Right atrium auricular region (tissue), 2 donors: ENCODE measurements at regions not wholly inside any gene's neighbourhood (a gene's known extent, or its start where the extent isn't known, plus 50 kb on each side); places are given as distances from the start of the nearest gene placed in this dataset.
"Not testable (repeated sequence)": the region's sequence is repeated elsewhere in the genome, so short reads cannot be mapped to it uniquely, and the experiment has no call there.

Experiments
- DNase-seq: peaks from one replicate; pipeline ENCODE4 v3.0.0-alpha.2; 2019; ENCODE audit warnings: low spot score
- H3K27ac ChIP-seq, 2 donors: fragments of 200-600 bp; sonication (generic); 1 replicate in 1 of 2; 2 replicates in 1 of 2; pipeline ENCODE4 v1.5.1; 2016 to 2019
- H3K27me3 ChIP-seq, 2 donors: fragments of 200-600 bp; sonication (generic); one replicate each; pipeline versions ENCODE4 v1.5.1 to v1.6.0; 2017 to 2019
- H3K36me3 ChIP-seq: fragments of 200-600 bp; sonication (generic); one replicate; pipeline ENCODE4 v1.5.1; 2016
- H3K4me1 ChIP-seq, 2 donors: fragments of 200-600 bp; sonication (generic); one replicate each; pipeline versions ENCODE4 v1.5.1 to v1.6.0; 2017 to 2019
- H3K4me3 ChIP-seq, 2 donors: fragments of 200-600 bp; sonication (generic); 1 replicate in 1 of 2; 2 replicates in 1 of 2; pipeline ENCODE4 v1.5.1; 2017 to 2019; ENCODE audit warnings: mild to moderate bottlenecking in 1 of 2, moderate library complexity in 1 of 2
- H3K9me3 ChIP-seq, 2 donors: fragments of 200-600 bp; sonication (generic); one replicate each; pipeline ENCODE4 v1.5.1; 2019
- CTCF ChIP-seq, 2 donors: fragments of 200-600 bp; sonication (generic); IDR thresholded peaks; one replicate each; pipeline ENCODE4 v1.5.1; 2019; ENCODE audit warnings: antibody characterized with exemption in 2 of 2

- Histone ChIP-seq H3K27ac (no peak overlapping the region), H3K4me3 (no peak overlapping the region), H3K36me3 (no peaks in the 10 kb centered on the region), H3K4me1 (no peaks in the 10 kb centered on the region), H3K27me3 (no peaks in the 10 kb centered on the region), H3K9me3 (no peaks in the 10 kb centered on the region)
- no peak for TF ChIP-seq CTCF (IDR thresholded peaks at IDR 0.05)
- DNase-seq = no peak
Measured at GRCh38 chr5:74492230-74492629, 148.3 kb downstream of the ENC1 start.

GRCh38 chr5:74491586-74491985 lies 148.9 kb downstream of the ENC1 start:
- no peak for DNase-seq
- TF ChIP-seq CTCF (IDR thresholded peaks at IDR 0.05) = no peak
- no peak overlapping the region for H3K27ac ChIP-seq
- no peaks in the 10 kb centered on the region for H3K9me3 ChIP-seq
- H3K36me3 ChIP-seq = no peaks in the 10 kb centered on the region
- H3K4me3 ChIP-seq = no peak overlapping the region
- H3K4me1 ChIP-seq = no peaks in the 10 kb centered on the region
- no peaks in the 10 kb centered on the region for H3K27me3 ChIP-seq

DNA sequence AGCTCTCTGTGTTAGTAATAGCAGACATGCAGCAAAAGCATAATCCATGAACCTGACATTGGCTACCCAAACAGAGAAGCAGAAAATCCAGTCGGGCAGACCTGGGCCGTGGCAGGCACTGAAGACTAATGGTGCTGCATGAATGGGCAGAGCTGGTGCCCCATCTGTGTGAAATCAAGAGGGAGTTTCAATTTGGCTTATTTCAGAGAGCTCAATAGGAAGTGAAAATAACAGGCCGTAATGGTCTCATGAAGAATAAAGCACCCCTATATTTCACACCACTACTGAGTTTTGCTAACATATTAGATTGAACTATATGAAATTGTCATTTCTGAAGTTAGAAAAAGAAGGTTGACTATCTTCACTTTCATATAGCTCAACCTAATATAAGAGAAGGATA lies 149.7 kb downstream of the ENC1 start:
- no peak for TF ChIP-seq CTCF (IDR thresholded peaks at IDR 0.05)
- Histone ChIP-seq H3K36me3 (no peaks in the 10 kb centered on the region), H3K4me1 (no peaks in the 10 kb centered on the region)

GRCh38 chr5:74482990-74483389 lies 157.5 kb downstream of the ENC1 start:
- DNase-seq = no peak
- no peaks in the 10 kb centered on the region for H3K27me3 ChIP-seq
- no peak overlapping the region for H3K27ac ChIP-seq
- no peak overlapping the region for H3K4me3 ChIP-seq
- no peaks in the 10 kb centered on the region for H3K4me1 ChIP-seq
- H3K36me3 ChIP-seq = no peaks in the 10 kb centered on the region
- H3K9me3 ChIP-seq = no peaks in the 10 kb centered on the region
- TF ChIP-seq CTCF (IDR thresholded peaks at IDR 0.05) = no peak

More for the DNA sequence above, 149.7 kb downstream of the ENC1 start:
- no peak for DNase-seq
- Histone ChIP-seq H3K9me3 (no peaks in the 10 kb centered on the region), H3K27ac (no peak overlapping the region), H3K4me3 (no peak overlapping the region), H3K27me3 (no peaks in the 10 kb centered on the region)

DNA sequence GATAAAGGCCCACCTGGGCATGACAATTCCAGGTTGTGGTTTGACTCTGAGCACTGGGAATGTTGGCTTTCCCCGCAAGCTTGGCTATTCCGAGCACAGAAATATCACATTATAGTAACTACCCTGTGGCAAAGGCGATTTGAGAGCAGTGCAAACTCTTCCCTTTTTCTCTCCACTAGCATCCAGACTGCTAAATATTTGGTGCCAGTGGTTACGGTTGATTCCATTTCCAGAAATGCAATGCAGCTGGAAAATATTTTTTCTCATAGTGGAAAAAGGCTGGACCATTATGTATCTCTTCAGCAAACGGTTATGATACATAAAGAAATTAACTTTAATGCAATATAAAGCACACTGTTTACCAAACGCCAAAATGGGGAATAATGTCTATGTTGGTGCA lies 158.0 kb downstream of the ENC1 start:
- H3K27ac ChIP-seq = no peak overlapping the region
- TF ChIP-seq CTCF (IDR thresholded peaks at IDR 0.05) = no peak

DNA sequence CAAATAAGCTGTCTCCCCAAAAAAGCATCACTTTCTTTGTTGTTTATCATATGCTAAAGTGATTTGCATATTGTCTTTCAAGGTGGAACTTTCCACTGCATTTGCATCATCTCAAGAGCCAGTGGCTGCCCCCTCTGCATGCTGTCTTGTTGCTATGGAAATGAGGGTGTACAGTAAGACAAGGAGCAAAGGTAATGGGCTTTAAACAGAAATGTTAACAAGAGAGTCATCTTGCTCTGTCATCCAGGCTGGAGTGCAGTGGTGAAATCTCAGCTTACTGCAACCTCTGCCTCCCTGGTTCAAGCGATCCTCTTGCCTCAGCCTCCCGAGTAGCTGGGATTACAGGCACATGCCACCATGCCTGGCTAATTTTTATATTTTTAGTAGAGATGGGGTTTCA lies 159.2 kb downstream of the ENC1 start:
- H3K4me1 ChIP-seq, H3K9me3 ChIP-seq, DNase-seq, H3K36me3 ChIP-seq, H3K27me3 ChIP-seq, H3K4me3 ChIP-seq, H3K27ac ChIP-seq: not testable (repeated sequence)

More for the DNA sequence above, 158.0 kb downstream of the ENC1 start:
- H3K9me3 ChIP-seq = no peaks in the 10 kb centered on the region
- H3K4me3 ChIP-seq = no peak overlapping the region
- H3K27me3 ChIP-seq = no peaks in the 10 kb centered on the region
- DNase-seq = no peak
- no peaks in the 10 kb centered on the region for H3K4me1 ChIP-seq
- no peaks in the 10 kb centered on the region for H3K36me3 ChIP-seq
